GM12873 (cell line): ENCODE measurements at regions not wholly inside any gene's neighbourhood (a gene's known extent, or its start where the extent isn't known, plus 50 kb on each side); places are given as distances from the start of the nearest gene placed in this dataset.

Experiments used
- CTCF ChIP-seq: IDR thresholded peaks from 2 replicates; pipeline ENCODE4 v1.5.1; 2012; ENCODE audit warnings: low read depth, mild to moderate bottlenecking, moderate library complexity, low read length, control low read depth; ENCODE audit not compliant: insufficient read depth; ENCODE audit errors: missing control alignments

- TF ChIP-seq CTCF, result no peak
These were observed 107.4 kb downstream of the TRIM27 start for GRCh38 chr6:28816339-28816908.

GRCh38 chr6:28816909-28817807 is 106.6 kb downstream of the TRIM27 start:
- TF ChIP-seq CTCF, result no peak

GRCh38 chr6:28817808-28818145 is 106.0 kb downstream of the TRIM27 start:
- no peak for TF ChIP-seq CTCF

GRCh38 chr6:28824793-28825731 is 98.7 kb downstream of the TRIM27 start:
- TF ChIP-seq CTCF, result no peak

GRCh38 chr6:28825732-28826293 is 98.0 kb downstream of the TRIM27 start:
- no peak for TF ChIP-seq CTCF

- TF ChIP-seq CTCF, result no peak
These were observed 85.5 kb downstream of the TRIM27 start for GRCh38 chr6:28838289-28838633.
